Osteoblast (primary cell): ENCODE measurements at regions not wholly inside any gene's neighbourhood (a gene's known extent, or its start where the extent isn't known, plus 50 kb on each side); places are given as distances from the start of the nearest gene placed in this dataset.

Experiments
- DNase-seq: peaks from one replicate; pipeline ENCODE4 v3.0.0; 2011; ENCODE audit warnings: low spot score, mixed read lengths; ENCODE audit not compliant: insufficient read length; ENCODE audit errors: missing footprints
- H2AFZ ChIP-seq: 2 replicates; pipeline ENCODE4 v1.6.0; 2011; ENCODE audit warnings: mild to moderate bottlenecking, low read length
- H3K27ac ChIP-seq: 2 replicates; pipeline ENCODE4 v1.5.1; 2011; ENCODE audit warnings: mild to moderate bottlenecking, low read depth, low read length, moderate library complexity
- H3K27me3 ChIP-seq: 2 replicates; pipeline ENCODE4 v1.6.0; 2012; ENCODE audit warnings: mild to moderate bottlenecking, control low read depth, inconsistent platforms, low read length, moderate library complexity; ENCODE audit not compliant: insufficient read depth
- H3K36me3 ChIP-seq: 2 replicates; pipeline ENCODE4 v1.5.1; 2011; ENCODE audit warnings: mild to moderate bottlenecking, low read length, control low read depth, moderate library complexity; ENCODE audit not compliant: insufficient read depth
- H3K4me1 ChIP-seq: 2 replicates; pipeline ENCODE4 v1.5.1; 2011; ENCODE audit warnings: mild to moderate bottlenecking, low read length, control low read depth, moderate library complexity; ENCODE audit not compliant: insufficient read depth
- H3K4me2 ChIP-seq: 2 replicates; pipeline ENCODE4 v1.6.0; 2011; ENCODE audit warnings: mild to moderate bottlenecking, low read length; ENCODE audit not compliant: insufficient read depth
- H3K4me3 ChIP-seq: fragments of 200-600 bp; sonication (generic); 3 replicates; pipeline ENCODE4 v1.5.1; 2012; ENCODE audit warnings: mild to moderate bottlenecking, low read length, inconsistent platforms; ENCODE audit not compliant: insufficient read depth
- H3K79me2 ChIP-seq: 2 replicates; pipeline ENCODE4 v1.6.0; 2012; ENCODE audit warnings: mild to moderate bottlenecking, low read length, control low read depth, inconsistent platforms; ENCODE audit not compliant: insufficient read depth
- H3K9me3 ChIP-seq: 2 replicates; pipeline ENCODE4 v1.5.1; 2011; ENCODE audit warnings: low read depth, low read length, control low read depth
- H4K20me1 ChIP-seq: 2 replicates; pipeline ENCODE4 v1.6.0; 2012; ENCODE audit warnings: mild to moderate bottlenecking, low read length, control low read depth; ENCODE audit not compliant: insufficient read depth
- TF ChIP-seq, protein P1 (sequence below): IDR thresholded peaks from 2 replicates; pipeline ENCODE4 v1.5.1; 2011; ENCODE audit warnings: mild to moderate bottlenecking, low read depth, low read length, moderate library complexity; ENCODE audit errors: extremely low read depth

DNA sequence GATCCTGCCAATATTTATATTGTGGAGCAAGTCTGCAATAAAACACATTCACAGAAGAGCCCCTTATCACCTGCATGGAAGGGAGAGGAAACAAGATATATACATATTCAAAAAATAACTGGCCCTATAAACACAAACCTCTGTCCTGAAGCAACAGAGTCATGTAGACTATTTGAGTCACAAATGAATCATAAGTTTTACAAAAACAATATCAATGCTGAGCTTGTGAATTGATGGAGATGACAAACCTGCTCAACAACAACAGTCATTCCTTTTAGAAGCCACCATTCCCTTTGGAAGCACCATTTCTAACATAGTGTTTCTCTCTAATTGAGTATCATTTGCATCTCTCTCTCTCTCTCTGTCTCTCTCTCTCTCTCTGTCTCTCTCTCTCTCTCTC is 313.9 kb downstream of the MID1IP1 start:
- no peaks in the 10 kb centered on the region for H3K79me2 ChIP-seq
- DNase-seq = no peak
- no peak overlapping the region for H2AFZ ChIP-seq
- H3K27me3 ChIP-seq = peaks cover 23% of the 10 kb centered on the region
- no peak overlapping the region for H3K4me3 ChIP-seq
- H3K9me3 ChIP-seq = no peaks in the 10 kb centered on the region
- no peak overlapping the region for H3K27ac ChIP-seq
- no peaks in the 10 kb centered on the region for H3K36me3 ChIP-seq
- no peak overlapping the region for H3K4me2 ChIP-seq
- H3K4me1 ChIP-seq = no peaks in the 10 kb centered on the region
- no peaks in the 10 kb centered on the region for H4K20me1 ChIP-seq
- TF ChIP-seq, protein P1, sequence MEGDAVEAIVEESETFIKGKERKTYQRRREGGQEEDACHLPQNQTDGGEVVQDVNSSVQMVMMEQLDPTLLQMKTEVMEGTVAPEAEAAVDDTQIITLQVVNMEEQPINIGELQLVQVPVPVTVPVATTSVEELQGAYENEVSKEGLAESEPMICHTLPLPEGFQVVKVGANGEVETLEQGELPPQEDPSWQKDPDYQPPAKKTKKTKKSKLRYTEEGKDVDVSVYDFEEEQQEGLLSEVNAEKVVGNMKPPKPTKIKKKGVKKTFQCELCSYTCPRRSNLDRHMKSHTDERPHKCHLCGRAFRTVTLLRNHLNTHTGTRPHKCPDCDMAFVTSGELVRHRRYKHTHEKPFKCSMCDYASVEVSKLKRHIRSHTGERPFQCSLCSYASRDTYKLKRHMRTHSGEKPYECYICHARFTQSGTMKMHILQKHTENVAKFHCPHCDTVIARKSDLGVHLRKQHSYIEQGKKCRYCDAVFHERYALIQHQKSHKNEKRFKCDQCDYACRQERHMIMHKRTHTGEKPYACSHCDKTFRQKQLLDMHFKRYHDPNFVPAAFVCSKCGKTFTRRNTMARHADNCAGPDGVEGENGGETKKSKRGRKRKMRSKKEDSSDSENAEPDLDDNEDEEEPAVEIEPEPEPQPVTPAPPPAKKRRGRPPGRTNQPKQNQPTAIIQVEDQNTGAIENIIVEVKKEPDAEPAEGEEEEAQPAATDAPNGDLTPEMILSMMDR = no peak

DNA sequence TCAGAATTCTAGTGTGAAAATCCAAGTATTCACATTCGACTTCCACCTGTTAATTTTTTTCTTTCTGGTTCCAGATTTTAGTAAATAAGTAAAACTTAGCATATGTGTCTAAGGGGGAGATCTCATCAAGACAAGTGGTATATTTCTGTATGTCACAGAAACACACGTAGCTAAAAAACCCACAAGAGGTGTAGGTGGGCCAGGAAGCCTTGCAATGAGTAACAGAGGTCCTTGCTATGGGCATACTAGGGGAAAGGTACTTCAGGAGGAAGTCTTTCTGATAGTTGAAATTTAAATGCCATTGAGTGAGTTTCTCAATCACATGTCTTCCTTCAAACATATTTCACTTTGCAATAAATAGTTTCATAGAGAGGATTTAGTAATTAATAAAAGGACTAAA is 315.8 kb downstream of the MID1IP1 start:
- Histone ChIP-seq H2AFZ (no peak overlapping the region), H3K4me2 (no peak overlapping the region), H4K20me1 (peaks cover 3% of the 10 kb centered on the region), H3K4me3 (no peak overlapping the region), H3K27me3 (peaks cover 30% of the 10 kb centered on the region), H3K79me2 (no peaks in the 10 kb centered on the region), H3K9me3 (no peaks in the 10 kb centered on the region), H3K4me1 (no peaks in the 10 kb centered on the region), H3K36me3 (no peaks in the 10 kb centered on the region), H3K27ac (no peak overlapping the region)
- DNase-seq = no peak
- TF ChIP-seq, protein P1 = no peak

DNA sequence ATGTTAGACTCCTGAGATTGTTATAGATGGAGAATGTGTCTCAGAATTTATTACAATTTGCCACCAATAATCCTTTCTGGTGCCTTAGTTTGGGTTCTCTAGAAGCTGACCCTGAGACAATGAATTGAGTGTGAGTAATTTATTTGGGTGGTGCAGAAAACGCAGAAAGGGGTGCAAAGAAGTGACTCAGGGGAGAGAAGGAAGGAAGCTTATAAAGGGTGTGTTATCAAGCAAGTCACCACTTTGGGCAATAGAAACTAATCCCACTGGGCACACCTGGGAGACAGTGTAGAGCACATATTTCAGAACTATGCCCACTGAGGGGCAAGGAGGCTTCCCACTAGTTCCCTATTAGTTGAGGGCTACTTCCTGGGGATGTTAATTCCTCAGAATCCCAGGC is 320.6 kb downstream of the MID1IP1 start:
- no peak overlapping the region for H3K4me2 ChIP-seq
- H2AFZ ChIP-seq = no peak overlapping the region
- DNase-seq = no peak
- no peaks in the 10 kb centered on the region for H3K36me3 ChIP-seq
- H3K4me3 ChIP-seq = no peak overlapping the region
- TF ChIP-seq, protein P1 = no peak
- no peaks in the 10 kb centered on the region for H3K4me1 ChIP-seq
- peaks cover 3% of the 10 kb centered on the region for H4K20me1 ChIP-seq
- no peaks in the 10 kb centered on the region for H3K79me2 ChIP-seq
- H3K9me3 ChIP-seq = no peaks in the 10 kb centered on the region
- no peak overlapping the region for H3K27ac ChIP-seq
- H3K27me3 ChIP-seq = peaks cover 45% of the 10 kb centered on the region

DNA sequence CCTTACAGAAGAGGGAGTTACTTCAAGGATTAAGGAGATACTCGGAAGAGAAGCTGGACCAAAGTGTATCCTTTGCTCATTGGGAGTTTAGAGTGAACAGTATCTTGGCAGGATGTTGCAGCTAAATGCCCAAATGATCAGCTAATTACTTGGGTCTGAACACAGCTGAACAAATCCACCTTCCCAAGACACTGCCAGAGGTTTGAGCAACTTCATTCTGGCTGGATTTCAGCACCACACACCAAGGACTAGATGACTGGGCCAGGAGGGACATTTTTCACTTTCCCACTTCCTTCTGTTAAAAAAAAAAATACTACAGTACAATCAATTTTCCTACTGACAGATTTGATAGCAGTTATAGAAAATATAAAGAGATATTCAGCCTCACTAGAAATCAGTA is 324.6 kb downstream of the MID1IP1 start:
- no peak overlapping the region for H3K4me2 ChIP-seq
- H3K4me3 ChIP-seq = no peak overlapping the region
- TF ChIP-seq, protein P1 = no peak
- no peaks in the 10 kb centered on the region for H3K9me3 ChIP-seq
- no peaks in the 10 kb centered on the region for H4K20me1 ChIP-seq
- H3K79me2 ChIP-seq = no peaks in the 10 kb centered on the region
- H3K36me3 ChIP-seq = no peaks in the 10 kb centered on the region
- no peak for DNase-seq
- no peak overlapping the region for H2AFZ ChIP-seq
- peaks cover 25% of the 10 kb centered on the region for H3K27me3 ChIP-seq
- no peak overlapping the region for H3K27ac ChIP-seq
- no peaks in the 10 kb centered on the region for H3K4me1 ChIP-seq
